ENCODE measurements at regions not wholly inside any gene's neighbourhood (a gene's known extent, or its start where the extent isn't known, plus 50 kb on each side); places are given as distances from the start of the nearest gene placed in this dataset.

GRCh38 chr2:57490741-57491140 lies 555.9 kb upstream of the VRK2 start:
- TF ChIP-seq EP300 (IDR thresholded peaks at IDR 0.05) (no peak), CTCF (IDR thresholded peaks at IDR 0.05) (no peak)

Data from ovary (tissue), 3 donors.